Right hindlimb (tissue), 1 donor: ENCODE measurements at regions not wholly inside any gene's neighbourhood (a gene's known extent, or its start where the extent isn't known, plus 50 kb on each side); places are given as distances from the start of the nearest gene placed in this dataset.
A peak's percentile ranks its signal among the peaks of the same experiment; 100 is the strongest.
"Not testable (repeated sequence)": the region's sequence is repeated elsewhere in the genome, so short reads cannot be mapped to it uniquely, and the experiment has no call there.

Source experiments
- DNase-seq: peaks from one replicate; pipeline ENCODE4 v3.0.0-alpha.2; 2018

DNA sequence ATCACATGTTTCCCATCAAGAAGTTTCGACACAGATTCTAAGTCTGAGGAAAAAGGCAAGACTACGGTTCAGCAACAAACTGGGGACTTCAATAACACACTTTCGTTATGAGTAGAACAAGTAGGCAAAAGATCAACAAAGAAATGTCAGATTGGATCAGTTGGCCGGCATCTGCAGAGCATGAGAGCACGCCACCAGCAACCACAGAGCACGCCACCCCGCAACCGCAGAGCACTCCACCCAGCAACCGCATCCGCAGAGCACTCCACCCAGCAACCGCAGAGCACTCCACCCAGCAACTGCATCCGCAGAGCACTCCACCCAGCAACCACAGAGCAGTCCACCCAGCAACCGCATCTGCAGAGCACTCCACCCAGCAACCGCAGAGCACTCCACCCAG, 89.7 kb upstream of the FAM20C start:
- DNase-seq = no peak

DNA sequence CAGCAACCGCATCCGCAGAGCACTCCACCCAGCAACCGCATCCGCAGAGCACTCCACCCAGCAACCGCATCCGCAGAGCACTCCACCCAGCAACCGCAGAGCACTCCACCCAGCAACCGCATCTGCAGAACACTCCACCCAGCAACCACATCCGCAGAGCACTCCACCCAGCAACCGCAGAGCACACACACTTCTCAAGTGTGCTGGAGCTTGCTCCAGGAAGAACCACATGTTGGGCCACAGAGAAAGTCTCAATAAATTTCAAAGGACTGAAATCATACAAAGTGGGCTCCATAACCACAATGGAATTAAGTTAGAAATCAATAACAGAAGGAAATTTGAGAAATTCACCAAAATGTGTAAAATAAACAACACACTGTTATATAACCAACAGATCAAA, 88.4 kb upstream of the FAM20C start:
- DNase-seq = not testable (repeated sequence)

DNA sequence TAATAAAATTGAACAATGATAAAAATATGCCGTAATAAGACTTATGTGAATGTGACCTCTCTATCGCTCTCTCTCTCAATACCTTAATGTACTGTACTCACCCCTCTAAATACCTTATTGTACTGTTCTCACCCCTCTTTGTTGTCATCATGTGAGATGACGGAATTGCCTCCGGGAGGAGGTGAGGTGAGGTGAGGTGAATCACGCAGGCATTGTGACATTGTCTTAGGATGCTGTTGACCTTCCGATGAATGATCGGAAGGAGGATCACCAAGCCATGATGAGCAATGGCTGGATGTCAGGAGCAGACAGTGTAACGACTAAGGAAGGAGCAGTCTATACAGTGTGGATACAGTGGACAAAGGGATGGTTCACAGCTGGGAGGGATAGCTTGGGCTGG, 87.4 kb upstream of the FAM20C start:
- no peak for DNase-seq

- DNase-seq = no peak
Measured at GRCh38 chr7:106356-106755, 86.0 kb upstream of the FAM20C start.

DNA sequence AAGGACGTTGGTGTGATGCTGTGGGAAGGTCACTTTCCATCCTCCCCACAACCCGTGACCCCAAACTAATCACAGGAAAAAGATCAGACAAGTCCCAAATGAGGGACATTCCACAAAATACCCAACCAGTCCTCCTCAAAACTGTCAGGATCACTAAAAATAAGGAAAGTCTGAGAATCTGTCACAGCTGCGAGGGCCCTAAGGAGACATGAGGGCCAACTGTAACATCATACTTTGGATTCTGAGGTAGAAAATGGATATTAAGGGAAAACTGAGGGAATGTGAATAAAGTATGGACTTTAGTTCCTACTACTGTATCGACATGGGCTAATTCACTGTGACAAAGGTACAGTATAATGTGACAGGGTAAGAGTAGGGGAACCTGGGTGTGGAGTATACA, 85.1 kb upstream of the FAM20C start:
- no peak for DNase-seq

DNA sequence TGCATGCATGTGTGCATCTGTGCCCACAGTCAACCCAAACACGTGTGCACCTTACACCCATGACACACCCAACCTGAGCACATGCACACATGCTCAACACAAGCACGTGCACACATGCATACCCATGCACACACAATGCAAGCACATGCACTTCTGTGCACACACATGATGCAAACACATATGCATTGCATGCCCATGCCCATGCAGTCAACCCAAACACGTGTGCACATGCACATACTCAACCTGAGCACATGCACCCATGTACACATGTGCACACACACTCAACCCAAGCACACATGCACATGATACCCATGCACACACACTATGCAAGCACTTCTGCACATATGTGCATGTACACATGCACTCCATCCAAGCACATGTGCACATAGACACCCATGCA, 84.5 kb upstream of the FAM20C start:
- no peak for DNase-seq

- no peak for DNase-seq
Measured at GRCh38 chr7:109094-109493, 83.3 kb upstream of the FAM20C start.

GRCh38 chr7:109898-110556, 82.3 kb upstream of the FAM20C start:
- no peak for DNase-seq

DNA sequence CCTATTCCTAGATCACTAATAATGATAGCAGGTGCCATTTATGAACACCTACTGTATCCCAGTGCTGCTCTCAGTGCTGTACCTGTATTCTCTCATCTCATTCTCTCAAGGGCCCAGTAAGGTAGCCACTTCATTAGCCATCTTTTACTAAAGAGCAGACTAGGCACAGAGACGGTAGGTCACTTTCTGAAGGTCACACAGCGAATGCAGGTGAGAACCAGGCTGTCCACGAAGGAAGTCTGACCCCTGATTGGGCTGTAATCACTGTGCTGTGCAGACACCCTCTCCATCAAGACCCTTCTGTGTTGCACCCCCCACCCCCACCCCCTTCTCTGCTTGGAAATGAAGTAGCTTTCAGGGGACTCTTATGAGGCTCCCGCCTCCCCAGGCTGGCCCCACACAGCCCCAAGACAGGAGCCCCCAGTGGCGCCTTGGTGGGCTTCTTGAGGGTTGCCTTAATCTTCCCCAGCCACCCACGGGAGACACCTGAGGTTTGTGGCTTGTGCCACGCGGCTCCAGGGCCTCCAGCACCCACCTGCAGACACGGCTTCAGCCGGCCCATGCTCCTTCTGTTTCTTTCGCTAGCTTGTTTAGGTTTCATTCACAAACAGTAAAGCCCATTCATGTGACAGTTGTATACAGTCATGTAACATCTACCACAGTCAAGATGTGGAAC, 81.7 kb upstream of the FAM20C start:
- DNase-seq = no peak

DNA sequence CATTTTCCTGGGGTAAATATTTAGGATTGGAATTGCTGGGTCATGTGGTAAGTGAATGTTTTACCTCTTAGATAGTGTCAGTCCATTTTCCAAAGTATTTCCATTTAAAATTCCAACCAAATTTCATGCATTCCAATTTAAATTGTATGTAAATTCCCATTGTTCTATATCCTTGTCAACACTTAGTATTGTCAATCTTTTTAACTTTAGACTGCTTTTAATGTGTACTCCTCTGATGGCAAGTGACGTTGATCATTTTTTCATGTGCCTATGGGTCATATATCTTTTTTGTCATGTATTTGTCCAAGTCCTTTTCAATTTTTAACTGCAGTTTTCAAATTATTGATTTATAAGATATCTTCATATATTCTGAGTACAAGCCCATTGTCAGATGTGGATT, 80.8 kb upstream of the FAM20C start:
- DNase-seq = no peak

- no peak for DNase-seq
Measured at GRCh38 chr7:112881-113280, 79.5 kb upstream of the FAM20C start.

- DNase-seq = no peak
Measured at GRCh38 chr7:115274-115911, 77.0 kb upstream of the FAM20C start.

DNA sequence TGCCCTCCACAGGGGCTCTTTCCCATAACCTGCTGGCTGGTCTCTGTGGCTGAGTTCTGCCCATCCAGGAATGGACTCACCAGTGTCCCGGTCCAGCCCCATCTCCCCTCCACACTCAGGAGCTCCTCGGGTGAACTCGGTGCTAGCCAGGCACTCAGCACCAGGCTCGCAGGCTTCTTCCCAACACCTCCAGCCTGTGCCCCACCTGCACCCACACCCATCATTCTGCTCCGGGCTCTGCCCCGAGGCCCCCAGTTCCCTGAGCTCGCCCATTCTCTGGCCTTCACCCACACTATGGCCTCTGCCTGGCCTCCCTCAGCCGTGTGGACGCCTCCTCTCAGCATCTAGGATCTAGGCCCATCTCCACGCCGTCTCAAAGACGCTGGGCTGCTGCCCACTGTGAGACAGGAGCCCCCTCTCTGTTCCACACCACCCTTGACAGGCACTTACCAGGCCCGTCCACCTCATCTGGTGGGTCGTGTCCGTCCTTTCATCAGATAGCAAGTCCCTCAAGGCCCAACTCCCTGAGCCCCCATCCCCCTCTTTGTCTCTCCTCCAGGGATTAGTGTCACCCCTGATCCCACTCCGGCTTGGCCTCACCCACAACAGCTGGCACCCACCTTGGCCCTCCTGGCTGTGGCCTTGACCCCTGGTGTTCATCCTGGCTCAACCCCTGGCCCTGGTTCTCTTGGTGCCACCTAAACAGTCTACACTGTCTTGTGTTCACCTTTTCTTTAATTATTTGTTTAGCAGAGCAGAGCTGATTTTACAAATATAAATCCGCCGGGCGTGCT, 76.0 kb upstream of the FAM20C start:
- no peak for DNase-seq

DNA sequence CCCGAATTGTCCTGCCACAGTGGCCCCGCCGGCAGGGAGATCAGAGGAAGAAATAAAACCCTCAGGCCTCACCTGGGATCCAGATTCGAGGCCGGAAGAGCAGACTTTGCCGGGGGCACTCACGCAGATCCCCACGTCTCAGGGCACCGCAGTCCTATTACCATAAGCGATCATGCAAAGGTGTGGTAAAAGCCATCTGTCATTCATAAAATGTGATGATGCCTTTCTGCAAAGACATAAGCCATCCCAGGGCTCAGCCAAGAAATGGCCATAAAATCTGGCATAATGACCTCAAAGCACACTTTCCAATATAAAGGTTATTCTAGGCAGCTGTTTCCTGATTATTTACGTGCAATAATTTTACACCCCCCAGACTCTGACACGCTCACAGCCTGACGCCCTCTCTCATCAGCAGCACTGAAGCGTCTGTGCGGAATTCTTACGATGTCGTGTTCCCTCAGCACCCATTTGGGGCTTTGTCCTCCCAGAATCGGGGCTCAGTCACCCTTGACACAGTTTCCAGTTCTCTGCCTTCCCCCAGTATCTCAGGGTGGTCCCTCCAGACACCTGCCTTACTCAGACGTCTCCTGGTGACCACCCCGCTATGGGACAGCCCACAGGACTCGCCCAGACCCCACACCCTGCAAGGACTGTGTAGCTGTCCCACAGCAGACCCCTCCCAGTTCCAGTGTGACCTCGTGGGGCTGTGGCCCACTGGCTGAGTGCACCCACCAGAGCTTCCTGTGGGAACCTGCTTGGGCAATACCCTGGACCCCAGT, 74.3 kb upstream of the FAM20C start:
- DNase-seq = no peak

GRCh38 chr7:118615-119391, 73.6 kb upstream of the FAM20C start:
- DNase-seq = no peak

DNA sequence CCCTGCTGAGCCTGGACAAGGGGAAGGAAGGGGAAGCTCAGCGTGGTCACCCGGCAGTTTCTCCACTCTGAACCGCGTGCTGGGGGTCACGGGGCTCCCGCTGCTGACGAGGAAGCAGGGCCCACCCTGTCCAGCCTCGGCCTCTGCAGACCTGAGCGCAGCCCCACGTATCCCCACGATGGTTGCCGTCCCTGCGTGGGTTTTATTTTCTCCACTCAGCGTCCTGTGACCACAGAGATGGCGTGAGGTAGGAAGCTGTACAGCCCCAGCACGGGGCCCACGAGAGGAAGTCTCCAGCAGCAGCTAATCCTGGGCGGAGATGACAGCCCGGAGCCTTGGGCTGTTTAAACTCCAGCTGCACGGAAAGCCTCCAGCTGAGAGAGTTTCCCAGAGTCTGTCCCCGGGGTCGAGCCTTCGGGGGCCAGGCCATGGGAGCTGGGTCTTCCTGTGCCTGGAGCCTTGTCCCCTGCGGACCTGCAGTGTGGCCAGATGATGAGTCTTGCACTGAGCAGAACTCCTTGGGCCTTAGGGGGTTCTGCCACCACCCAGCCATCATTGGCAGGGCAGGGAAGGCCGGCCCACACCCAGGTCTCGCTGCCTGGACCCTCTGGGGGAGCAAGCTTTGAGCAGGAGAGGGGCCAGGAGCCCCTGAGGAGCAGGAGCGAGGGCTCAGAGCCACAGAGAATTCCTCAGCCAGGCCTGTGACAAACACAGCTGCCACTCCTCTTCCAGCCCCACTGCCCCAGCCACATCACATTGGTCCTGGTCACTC, 72.8 kb upstream of the FAM20C start:
- DNase-seq = peak; percentile 79

GRCh38 chr7:120164-120991, 72.0 kb upstream of the FAM20C start:
- DNase-seq = peak; percentile 67

DNA sequence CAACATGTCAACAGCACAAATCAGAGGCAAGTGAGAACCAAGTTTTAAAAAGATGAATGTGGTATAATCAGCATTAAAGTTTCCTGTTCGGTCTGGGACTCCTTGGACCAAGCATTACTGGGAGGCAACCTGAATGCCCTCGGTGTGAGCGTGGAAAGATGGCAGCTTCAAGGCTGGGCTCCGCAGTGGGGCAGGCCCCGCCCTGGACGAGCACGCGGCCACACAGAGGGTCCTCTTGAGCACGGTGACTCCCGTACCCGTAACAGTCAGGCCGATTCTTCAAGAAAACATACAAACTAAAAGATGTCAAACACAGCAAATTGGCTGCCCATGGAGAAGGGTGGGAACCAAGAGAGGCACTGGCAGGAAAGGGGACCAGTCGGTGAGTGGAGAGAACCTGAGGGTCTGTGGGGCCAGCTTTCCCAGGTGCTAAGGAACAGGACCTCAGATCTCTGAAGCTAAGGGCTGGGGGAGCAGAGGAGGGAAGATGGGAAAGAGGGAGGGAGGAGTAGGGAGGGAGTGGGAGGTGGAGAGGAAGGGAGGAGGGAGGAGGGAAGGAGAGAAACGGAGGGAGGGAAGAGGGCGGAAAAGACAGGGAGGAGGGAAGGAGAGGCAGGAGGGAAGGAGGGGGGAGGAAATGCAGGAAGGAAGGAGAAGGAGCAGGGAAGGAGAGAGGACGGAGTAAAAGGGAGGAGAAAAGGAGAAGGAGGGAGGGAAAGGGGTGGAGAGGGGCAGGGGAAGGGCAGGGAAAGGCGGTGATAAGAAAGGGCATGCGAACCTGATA, 71.2 kb upstream of the FAM20C start:
- no peak for DNase-seq

DNA sequence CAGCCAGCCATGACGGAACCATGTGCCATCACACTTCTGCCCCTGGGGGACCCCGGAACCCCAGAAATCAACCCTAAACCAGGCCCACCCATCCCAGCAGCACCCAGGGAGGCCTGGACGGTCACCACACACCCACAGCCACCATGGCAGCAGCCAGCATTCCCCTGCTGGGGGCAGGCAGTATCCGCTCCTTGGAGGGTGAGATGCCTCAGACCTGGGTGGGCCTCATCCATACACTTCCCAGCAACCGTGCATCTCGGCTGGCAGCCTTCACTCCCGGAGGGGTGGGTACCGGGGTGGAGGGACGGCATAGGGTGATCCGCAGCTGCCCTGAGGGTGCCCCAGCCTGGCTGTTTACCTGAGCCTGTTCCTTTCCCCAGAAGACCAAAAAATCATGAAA, 69.1 kb upstream of the FAM20C start:
- no peak for DNase-seq
